Omental fat pad (tissue), 3 donors: ENCODE measurements at regions not wholly inside any gene's neighbourhood (a gene's known extent, or its start where the extent isn't known, plus 50 kb on each side); places are given as distances from the start of the nearest gene placed in this dataset.

Source experiments
- ATAC-seq: fragments of 150-250 bp; one replicate; pipeline ENCODE4 v1.9.1; 2016; ENCODE audit warnings: mild to moderate bottlenecking, moderate library complexity; ENCODE audit not compliant: low FRiP score
- DNase-seq: peaks from one replicate; pipeline ENCODE4 v3.0.0-alpha.2; 2019; ENCODE audit warnings: low spot score
- TF ChIP-seq, protein P1 (sequence below), 3 donors: fragments of 450-650 bp; IDR thresholded peaks; one replicate each; pipeline ENCODE4 v1.5.1; 2016 to 2017; ENCODE audit warnings: antibody characterized with exemption in 3 of 3, mild to moderate bottlenecking in 3 of 3, moderate library complexity in 2 of 3

DNA sequence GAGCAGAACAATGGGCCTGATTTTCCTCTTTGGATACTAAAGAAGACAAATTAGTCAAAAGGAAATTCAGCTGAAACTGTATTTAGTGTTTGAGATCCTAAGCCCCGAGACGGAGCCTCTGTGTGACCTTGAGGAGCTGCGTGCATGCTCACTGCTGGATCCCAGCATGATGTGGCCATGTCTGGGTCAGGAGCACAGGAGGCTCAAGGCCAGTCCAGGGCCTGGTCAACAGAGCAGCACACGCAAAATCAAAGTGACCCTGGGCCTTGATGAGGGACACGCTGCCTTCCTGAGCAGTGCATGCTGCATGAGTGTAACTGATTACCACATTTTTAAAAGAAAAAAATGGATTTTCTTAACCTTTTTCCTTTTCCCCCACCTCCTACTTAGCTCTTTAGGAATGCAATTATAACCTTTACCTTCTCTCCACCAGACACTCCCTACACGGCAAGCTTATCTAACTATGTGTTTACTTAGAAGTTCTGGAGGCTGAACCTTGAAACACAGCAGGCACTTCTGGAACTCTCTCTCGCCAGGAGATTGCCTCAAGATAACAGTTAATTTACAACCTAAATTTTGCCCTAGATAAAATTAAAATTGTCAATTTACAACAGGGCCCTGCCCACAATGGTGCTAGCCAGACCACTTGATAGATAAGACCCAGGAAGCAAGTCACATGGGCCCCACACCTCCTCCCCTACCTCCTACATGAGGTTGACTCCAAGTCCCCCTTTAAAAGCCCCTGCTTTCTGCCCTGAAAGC lies 144.6 kb downstream of the LRIG2 start:
- DNase-seq (no peak), ATAC-seq (peak; percentile 44)
- TF ChIP-seq, protein P1, sequence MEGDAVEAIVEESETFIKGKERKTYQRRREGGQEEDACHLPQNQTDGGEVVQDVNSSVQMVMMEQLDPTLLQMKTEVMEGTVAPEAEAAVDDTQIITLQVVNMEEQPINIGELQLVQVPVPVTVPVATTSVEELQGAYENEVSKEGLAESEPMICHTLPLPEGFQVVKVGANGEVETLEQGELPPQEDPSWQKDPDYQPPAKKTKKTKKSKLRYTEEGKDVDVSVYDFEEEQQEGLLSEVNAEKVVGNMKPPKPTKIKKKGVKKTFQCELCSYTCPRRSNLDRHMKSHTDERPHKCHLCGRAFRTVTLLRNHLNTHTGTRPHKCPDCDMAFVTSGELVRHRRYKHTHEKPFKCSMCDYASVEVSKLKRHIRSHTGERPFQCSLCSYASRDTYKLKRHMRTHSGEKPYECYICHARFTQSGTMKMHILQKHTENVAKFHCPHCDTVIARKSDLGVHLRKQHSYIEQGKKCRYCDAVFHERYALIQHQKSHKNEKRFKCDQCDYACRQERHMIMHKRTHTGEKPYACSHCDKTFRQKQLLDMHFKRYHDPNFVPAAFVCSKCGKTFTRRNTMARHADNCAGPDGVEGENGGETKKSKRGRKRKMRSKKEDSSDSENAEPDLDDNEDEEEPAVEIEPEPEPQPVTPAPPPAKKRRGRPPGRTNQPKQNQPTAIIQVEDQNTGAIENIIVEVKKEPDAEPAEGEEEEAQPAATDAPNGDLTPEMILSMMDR (IDR thresholded peaks at IDR 0.05), result no peak

DNA sequence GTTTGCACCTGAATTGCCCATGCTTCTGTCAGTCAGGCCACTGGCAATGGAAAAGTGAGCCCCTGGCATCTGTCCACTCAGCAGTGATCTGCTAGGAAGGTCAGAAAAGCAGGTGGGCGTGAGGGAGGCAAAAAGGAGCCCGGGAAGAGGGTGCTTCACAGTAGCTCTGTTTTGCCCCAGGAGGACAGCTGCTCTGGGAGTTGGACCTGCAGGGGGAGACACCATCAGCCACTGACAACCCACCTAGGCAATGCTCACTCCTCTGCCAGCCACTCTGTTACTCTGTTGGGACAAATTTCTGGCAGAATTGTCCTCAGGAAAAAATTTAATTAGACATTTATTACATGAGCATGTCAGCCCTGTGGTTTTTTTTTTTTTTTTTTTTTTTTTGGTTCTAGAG lies 146.4 kb downstream of the LRIG2 start:
- no peak for ATAC-seq
- DNase-seq, result no peak
- TF ChIP-seq, protein P1 (IDR thresholded peaks at IDR 0.05), result no peak

DNA sequence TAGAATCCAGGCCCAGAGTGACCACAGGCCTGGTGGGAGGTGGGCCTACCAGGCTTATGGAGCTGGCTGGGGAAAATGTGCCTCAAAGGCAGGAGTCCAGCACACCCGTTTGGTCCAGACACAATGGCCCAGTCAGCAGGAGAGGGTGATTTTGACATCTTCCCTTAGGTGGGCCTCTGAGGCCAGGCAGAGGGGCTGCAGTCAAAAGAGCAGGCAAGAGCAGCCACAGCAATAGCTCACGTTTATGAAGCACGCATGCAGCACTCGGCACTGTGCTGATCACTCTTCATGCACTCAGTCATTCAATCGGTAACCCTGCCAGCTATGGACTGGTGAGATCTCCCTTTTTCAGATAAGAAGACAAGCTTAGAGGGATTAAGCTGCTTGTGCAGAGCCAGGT lies 146.8 kb downstream of the LRIG2 start:
- ATAC-seq, result no peak
- TF ChIP-seq, protein P1 (IDR thresholded peaks at IDR 0.05), result no peak
- DNase-seq, result no peak

DNA sequence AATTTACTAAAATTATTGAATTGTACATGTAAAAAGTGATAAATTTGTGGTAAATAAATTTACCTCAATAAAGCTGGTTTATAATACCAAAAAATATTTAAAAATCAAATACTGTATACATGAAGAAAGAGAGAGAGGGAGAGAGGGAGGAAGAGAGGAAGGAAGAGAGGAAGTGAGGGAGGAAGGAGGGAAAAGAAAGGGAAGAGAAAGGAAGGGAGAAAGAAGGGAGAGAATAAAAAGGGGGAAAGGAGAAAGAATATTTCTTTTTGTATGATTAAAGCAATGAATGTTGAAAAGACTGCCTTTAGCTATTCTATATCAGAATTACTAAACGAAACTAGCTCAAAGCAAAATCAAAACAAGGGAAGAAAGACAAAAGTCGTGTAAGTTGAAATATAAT lies 150.0 kb downstream of the LRIG2 start:
- ATAC-seq (no peak), DNase-seq (no peak)

DNA sequence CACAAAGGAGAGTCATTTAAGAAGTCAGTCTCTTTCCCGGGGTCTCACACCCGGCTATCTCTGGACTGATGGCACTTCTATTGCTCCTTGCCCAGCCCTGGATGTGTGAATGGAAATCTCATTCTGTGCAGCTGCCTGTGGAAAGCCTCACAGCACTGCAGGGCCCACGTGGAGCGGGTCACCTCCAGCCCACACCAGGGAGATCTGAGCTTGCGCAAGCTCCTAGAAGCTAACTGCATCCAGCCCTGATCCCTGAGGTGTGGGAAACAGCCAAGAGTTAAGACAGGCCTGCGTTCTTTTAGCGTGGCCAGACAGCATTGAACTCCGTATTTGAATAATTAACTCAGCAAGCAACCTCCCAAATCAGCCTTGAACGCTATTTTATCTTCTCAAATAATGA lies 150.5 kb downstream of the LRIG2 start:
- DNase-seq (peak; percentile 32), ATAC-seq (peak; percentile 94)
- TF ChIP-seq, protein P1 (IDR thresholded peaks at IDR 0.05), result no peak

More for the DNA sequence above, 150.0 kb downstream of the LRIG2 start:
- TF ChIP-seq, protein P1 (IDR thresholded peaks at IDR 0.05), result no peak

DNA sequence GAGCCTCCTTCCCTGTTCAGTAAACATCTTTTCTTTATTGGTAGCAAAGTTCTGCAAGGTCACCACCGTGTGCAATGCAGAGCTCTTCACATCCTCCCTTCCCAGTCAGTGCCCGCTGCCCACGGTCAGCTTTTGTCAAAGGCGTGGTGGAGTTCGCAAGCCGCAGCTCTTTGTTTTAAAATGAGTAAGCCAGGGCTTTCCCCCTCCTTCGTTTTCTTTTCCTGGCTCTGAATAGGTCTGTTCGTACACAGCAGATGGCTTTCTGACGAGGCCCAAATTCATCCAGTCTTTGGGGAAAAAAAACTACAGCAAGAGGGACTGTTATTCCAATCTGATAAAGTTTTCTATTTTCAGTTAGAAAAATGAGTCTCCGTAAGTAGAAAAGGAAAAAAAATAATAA lies 153.2 kb downstream of the LRIG2 start:
- TF ChIP-seq, protein P1 (IDR thresholded peaks at IDR 0.05), result no peak
- ATAC-seq (no peak), DNase-seq (no peak)

DNA sequence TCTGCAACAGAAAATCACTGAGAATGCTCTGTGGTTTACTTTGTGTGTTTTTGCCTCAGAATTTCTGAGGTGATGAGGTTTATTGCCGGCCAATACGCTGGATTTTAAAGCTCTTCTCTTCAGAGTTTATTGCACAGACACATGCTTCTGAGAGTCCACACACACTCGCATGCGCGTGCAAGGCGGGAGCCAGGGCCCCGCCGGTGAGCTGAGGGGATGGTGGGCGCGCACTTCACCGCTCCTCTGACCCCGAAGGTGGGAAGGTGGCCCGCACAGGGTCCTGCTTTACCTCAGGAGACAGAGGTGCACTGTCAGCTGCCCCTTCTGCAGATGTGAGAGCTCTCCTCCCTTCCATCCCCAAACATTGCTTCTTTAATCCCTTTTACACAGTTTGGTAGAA lies 158.4 kb upstream of the MAGI3 start:
- TF ChIP-seq, protein P1 (IDR thresholded peaks at IDR 0.05), result no peak
- DNase-seq (no peak), ATAC-seq (no peak)
